OCI-LY7 (cell line): ENCODE measurements at regions not wholly inside any gene's neighbourhood (a gene's known extent, or its start where the extent isn't known, plus 50 kb on each side); places are given as distances from the start of the nearest gene placed in this dataset.
"Not testable (repeated sequence)": the region's sequence is repeated elsewhere in the genome, so short reads cannot be mapped to it uniquely, and the experiment has no call there.

Experiments used
- BruUV-seq: library from RNA; stranded (reverse); fragments of 400-500 nt; replicated peaks from 2 replicates; lab custom pipeline; 2021; lab: Mats Ljungman, UMichigan
- CTCF ChIA-PET: fragments of 300-600 bp; sonication (Branson Sonifier 250); formaldehyde crosslinking; loops from one replicate; lab custom pipeline; 2022; ENCODE audit warnings: antibody characterized with exemption; ENCODE audit not compliant: unreplicated experiment; lab: Charles Lee
- POLR2A ChIA-PET: fragments of 300-600 bp; sonication (Branson Sonifier 250); formaldehyde crosslinking; loops from one replicate; lab custom pipeline; 2022; ENCODE audit warnings: antibody characterized with exemption; lab: Charles Lee
- DNase-seq: peaks from one replicate; pipeline ENCODE4 v3.0.0-alpha.2; 2015; ENCODE audit warnings: low spot score
- H2AFZ ChIP-seq: fragments of 200-600 bp; sonication (generic), shearing (Covaris generic); 2 replicates; pipeline ENCODE4 v1.6.1; 2014; ENCODE audit warnings: mild to moderate bottlenecking, antibody characterized with exemption, low read length, moderate library complexity
- H3K27ac ChIP-seq: fragments of 200-600 bp; sonication (generic); 2 replicates; pipeline ENCODE4 v1.5.1; 2014; ENCODE audit warnings: mixed run types, low read depth, mild to moderate bottlenecking, moderate library complexity, low read length, inconsistent platforms; ENCODE audit not compliant: poor library complexity, severe bottlenecking
- H3K36me3 ChIP-seq: fragments of 200-600 bp; sonication (generic); 2 replicates; pipeline ENCODE4 v1.6.1; 2014; ENCODE audit warnings: mild to moderate bottlenecking, antibody characterized with exemption, low read length, moderate library complexity, mixed read lengths; ENCODE audit not compliant: insufficient read depth
- H3K4me1 ChIP-seq: fragments of 200-600 bp; sonication (generic); 2 replicates; pipeline ENCODE4 v1.5.1; 2014; ENCODE audit warnings: mild to moderate bottlenecking, low read length; ENCODE audit not compliant: insufficient read depth, poor library complexity, severe bottlenecking
- H3K4me2 ChIP-seq: fragments of 200-600 bp; sonication (generic); 2 replicates; pipeline ENCODE4 v1.6.1; 2014; ENCODE audit warnings: mild to moderate bottlenecking, low read length
- H3K4me3 ChIP-seq: fragments of 200-600 bp; sonication (generic); 2 replicates; pipeline ENCODE4 v1.5.1; 2014; ENCODE audit warnings: mild to moderate bottlenecking, low read depth, low read length; ENCODE audit not compliant: poor library complexity, severe bottlenecking
- H3K79me2 ChIP-seq: fragments of 200-600 bp; sonication (generic); 2 replicates; pipeline ENCODE4 v1.6.1; 2016; ENCODE audit warnings: low read depth, mild to moderate bottlenecking, low read length, moderate library complexity, mixed read lengths; ENCODE audit not compliant: insufficient read depth
- H3K9me2 ChIP-seq: fragments of 200-600 bp; sonication (generic); 2 replicates; pipeline ENCODE4 v1.6.1; 2016; ENCODE audit warnings: mild to moderate bottlenecking, low read length, mixed read lengths; ENCODE audit not compliant: insufficient read depth
- H3K9me3 ChIP-seq: fragments of 200-600 bp; sonication (generic); 2 replicates; pipeline ENCODE4 v1.6.1; 2014; ENCODE audit warnings: mild to moderate bottlenecking, mixed run types, low read length, mixed read lengths
- H4K20me1 ChIP-seq: fragments of 200-600 bp; sonication (generic); 2 replicates; pipeline ENCODE4 v1.6.1; 2014; ENCODE audit warnings: mild to moderate bottlenecking, antibody characterized with exemption, low read length, moderate library complexity, mixed read lengths; ENCODE audit not compliant: insufficient read depth
- CTCF ChIP-seq: fragments of 200-600 bp; sonication (generic); conservative IDR thresholded peaks from 2 replicates; pipeline ENCODE4 v1.5.1; 2014; ENCODE audit warnings: mild to moderate bottlenecking, antibody characterized with exemption, low read length, moderate library complexity, mixed read lengths
- EZH2phosphoT487 ChIP-seq: fragments of 200-600 bp; sonication (generic); IDR thresholded peaks from 2 replicates; pipeline ENCODE4 v1.6.1; 2018; ENCODE audit warnings: low read depth, borderline replicate concordance, mild to moderate bottlenecking, mixed run types, antibody characterized with exemption, low read length, moderate library complexity, mixed read lengths
- intact Hi-C: fragments of 100-400 bp; cut with micrococcal nuclease; formaldehyde crosslinking; loops from one replicate; pipeline ENCODE4 v1.10.0; 2022; ENCODE audit not compliant: unreplicated experiment

GRCh38 chr4:87920478-87920877 is 55.0 kb upstream of the SPP1 start:
- TF ChIP-seq CTCF (no peak), EZH2phosphoT487 (no peak)
- H3K9me2 ChIP-seq = no peaks in the 10 kb centered on the region
- intact Hi-C loops = no loop called here
- no peak overlapping the region for H3K27ac ChIP-seq
- BruUV-seq = no TSS peak
- no peaks in the 10 kb centered on the region for H3K79me2 ChIP-seq
- H2AFZ ChIP-seq = no peak overlapping the region
- ChIA-PET CTCF (no interaction called here), POLR2A (interaction anchor here (0.6 kb wide), 1 partner anchor 557 kb away, joined by 4 read pairs; no protein-coding TSS in a partner anchor)
- H3K4me2 ChIP-seq = no peak overlapping the region
- no peaks in the 10 kb centered on the region for H3K9me3 ChIP-seq
- DNase-seq = no peak
- H4K20me1 ChIP-seq = no peaks in the 10 kb centered on the region
- H3K36me3 ChIP-seq = no peaks in the 10 kb centered on the region
- H3K4me1 ChIP-seq = no peaks in the 10 kb centered on the region
- H3K4me3 ChIP-seq = no peak overlapping the region

- H4K20me1 ChIP-seq, intact Hi-C loops, H3K4me3 ChIP-seq, H3K9me3 ChIP-seq, H3K79me2 ChIP-seq, POLR2A ChIA-PET, H3K27ac ChIP-seq, H3K4me2 ChIP-seq, H3K4me1 ChIP-seq, H3K9me2 ChIP-seq, H3K36me3 ChIP-seq, DNase-seq, H2AFZ ChIP-seq, BruUV-seq: not testable (repeated sequence)
- CTCF ChIA-PET = interaction anchor here (0.6 kb wide), 1 partner anchor 23 kb away, joined by 3 read pairs; no protein-coding TSS in a partner anchor
These were observed 53.7 kb upstream of the SPP1 start for GRCh38 chr4:87921626-87922479.

GRCh38 chr4:87924146-87924545 is 51.4 kb upstream of the SPP1 start:
- CTCF ChIA-PET, BruUV-seq: not testable (repeated sequence)

More at GRCh38 chr4:87924146-87924545, 51.4 kb upstream of the SPP1 start:
- H3K79me2 ChIP-seq, H3K9me3 ChIP-seq, H3K36me3 ChIP-seq, H2AFZ ChIP-seq, DNase-seq, H4K20me1 ChIP-seq, H3K4me2 ChIP-seq, intact Hi-C loops, H3K4me3 ChIP-seq, H3K27ac ChIP-seq, H3K4me1 ChIP-seq, H3K9me2 ChIP-seq: not testable (repeated sequence)
- POLR2A ChIA-PET = interaction anchor here (0.6 kb wide), 1 partner anchor 10 kb away, joined by 3 read pairs; no protein-coding TSS in a partner anchor
